Liver (tissue), 8 donors: ENCODE measurements at regions not wholly inside any gene's neighbourhood (a gene's known extent, or its start where the extent isn't known, plus 50 kb on each side); places are given as distances from the start of the nearest gene placed in this dataset.

ENCODE experiments used
- DNase-seq: peaks from one replicate; pipeline ENCODE4 v3.0.0-alpha.2; 2017; ENCODE audit warnings: low spot score
- H3K27ac ChIP-seq, 2 donors: one replicate each; pipeline ENCODE4 v1.7.0; 2013; ENCODE audit warnings: inconsistent platforms in 2 of 2, low read length in 2 of 2, control low read depth in 1 of 2, low read depth in 1 of 2, mild to moderate bottlenecking in 1 of 2
- H3K27me3 ChIP-seq, 4 donors: one replicate each; pipeline versions ENCODE4 v1.6.1 to v1.7.0; 2013; ENCODE audit warnings: low read length in 3 of 4, inconsistent platforms in 1 of 4, mild to moderate bottlenecking in 1 of 4, moderate library complexity in 1 of 4; ENCODE audit not compliant: control insufficient read depth in 4 of 4, insufficient read depth in 4 of 4
- H3K36me3 ChIP-seq, 4 donors: one replicate each; pipeline versions ENCODE4 v1.6.1 to v1.7.0; 2013; ENCODE audit warnings: low read length in 3 of 4, mild to moderate bottlenecking in 3 of 4, low read depth in 1 of 4, moderate library complexity in 1 of 4; ENCODE audit not compliant: control insufficient read depth in 4 of 4, insufficient read depth in 3 of 4
- H3K4me1 ChIP-seq, 4 donors: one replicate each; pipeline versions ENCODE4 v1.6.1 to v1.7.0; 2013; ENCODE audit warnings: low read length in 3 of 4, mild to moderate bottlenecking in 3 of 4, moderate library complexity in 1 of 4; ENCODE audit not compliant: control insufficient read depth in 4 of 4, insufficient read depth in 4 of 4
- H3K4me3 ChIP-seq, 3 donors: one replicate each; pipeline versions ENCODE4 v1.6.1 to v1.7.0; 2013; ENCODE audit warnings: low read length in 3 of 3, control low read depth in 1 of 3, low read depth in 1 of 3, mild to moderate bottlenecking in 1 of 3
- H3K9ac ChIP-seq, 2 donors: one replicate each; pipeline ENCODE4 v1.7.0; 2013; ENCODE audit warnings: low read length in 2 of 2, mild to moderate bottlenecking in 2 of 2, moderate library complexity in 2 of 2, control low read depth in 1 of 2, low read depth in 1 of 2
- H3K9me3 ChIP-seq, 4 donors: one replicate each; pipeline versions ENCODE4 v1.6.1 to v1.7.0; 2013; ENCODE audit warnings: low read length in 3 of 4; ENCODE audit not compliant: control insufficient read depth in 4 of 4
- CTCF ChIP-seq: fragments of 150-350 bp; IDR thresholded peaks from 2 replicates; pipeline ENCODE4 v1.5.1; 2017; ENCODE audit warnings: improper control_type of control experiment, low read depth, low read length; ENCODE audit not compliant: missing input control
- EGR1 ChIP-seq, 2 donors: IDR thresholded peaks; 2 replicates each; pipeline ENCODE4 v1.6.1; 2016 to 2018; ENCODE audit warnings: antibody characterized with exemption in 2 of 2, low read depth in 2 of 2
- FOXA1 ChIP-seq: IDR thresholded peaks from 2 replicates; pipeline ENCODE4 v1.6.1; 2016; ENCODE audit warnings: antibody characterized with exemption
- FOXA2 ChIP-seq: IDR thresholded peaks from 2 replicates; pipeline ENCODE4 v1.6.1; 2016; ENCODE audit warnings: antibody characterized with exemption
- GABPA ChIP-seq, 2 donors: IDR thresholded peaks in 1 of 2; conservative IDR thresholded peaks in 1 of 2; 2 replicates each; pipeline ENCODE4 v1.6.1; 2016; ENCODE audit warnings: antibody characterized with exemption in 2 of 2, mild to moderate bottlenecking in 1 of 2, moderate library complexity in 1 of 2
- HNF4A ChIP-seq, 2 donors: conservative IDR thresholded peaks; 2 replicates each; pipeline ENCODE4 v1.6.1; 2016; ENCODE audit warnings: antibody characterized with exemption in 2 of 2, mild to moderate bottlenecking in 2 of 2
- HNF4G ChIP-seq: IDR thresholded peaks from 2 replicates; pipeline ENCODE4 v1.6.1; 2016; ENCODE audit warnings: antibody characterized with exemption
- JUND ChIP-seq, 2 donors: IDR thresholded peaks; 2 replicates each; pipeline ENCODE4 v1.6.1; 2016; ENCODE audit warnings: antibody characterized with exemption in 2 of 2
- NR2F2 ChIP-seq: IDR thresholded peaks from 2 replicates; pipeline ENCODE4 v1.6.1; 2016; ENCODE audit warnings: antibody characterized with exemption
- RAD21 ChIP-seq, 2 donors: IDR thresholded peaks; 2 replicates each; pipeline ENCODE4 v1.6.1; 2016; ENCODE audit warnings: antibody characterized with exemption in 2 of 2, mild to moderate bottlenecking in 2 of 2
- RXRA ChIP-seq, 2 donors: IDR thresholded peaks; 2 replicates each; pipeline ENCODE4 v1.6.1; 2017 to 2018; ENCODE audit warnings: antibody characterized with exemption in 2 of 2, mild to moderate bottlenecking in 1 of 2
- SP1 ChIP-seq: IDR thresholded peaks from 2 replicates; pipeline ENCODE4 v1.6.1; 2018; ENCODE audit warnings: antibody characterized with exemption, mild to moderate bottlenecking
- TAF1 ChIP-seq: conservative IDR thresholded peaks from 2 replicates; pipeline ENCODE4 v1.6.1; 2016; ENCODE audit warnings: antibody characterized with exemption, mild to moderate bottlenecking
- YY1 ChIP-seq: IDR thresholded peaks from 2 replicates; pipeline ENCODE4 v1.6.1; 2016; ENCODE audit warnings: antibody characterized with exemption, mild to moderate bottlenecking
- ZBTB33 ChIP-seq: IDR thresholded peaks from 2 replicates; pipeline ENCODE4 v1.6.1; 2016; ENCODE audit warnings: antibody characterized with exemption
- WGBS: extraction: QIAGEN DNeasy Blood & Tissue Kit; methylation state at CpG from one replicate; pipeline ENCODE4 v1.1.7; 2013; 5-methylcytosine and 5-hydroxymethylcytosine counted together
- TF ChIP-seq, protein P1 (sequence below): IDR thresholded peaks from 2 replicates; pipeline ENCODE4 v1.6.1; 2016; ENCODE audit warnings: antibody characterized with exemption
- TF ChIP-seq, protein P2 (sequence below): IDR thresholded peaks from 2 replicates; pipeline ENCODE4 v1.6.1; 2016; ENCODE audit warnings: antibody characterized with exemption, mild to moderate bottlenecking
- TF ChIP-seq, protein P3 (sequence below): IDR thresholded peaks from 2 replicates; pipeline ENCODE4 v1.6.1; 2016; ENCODE audit warnings: antibody characterized with exemption
- donor health status: healthy.
- donor health status: healthy.
- donor health status: healthy.
- donor health status: healthy.
- donor health status: healthy.

GRCh38 chr1:82494117-82494516 is 693.4 kb downstream of the ADGRL2 start:
- Histone ChIP-seq H3K36me3 (no peaks in the 10 kb centered on the region), H3K9ac (no peak overlapping the region), H3K27ac (no peak overlapping the region), H3K27me3 (no peaks in the 10 kb centered on the region), H3K9me3 (peaks cover 2 to 16% (median 5%) of the 10 kb centered on the region in 4 donors), H3K4me3 (no peak overlapping the region), H3K4me1 (no peaks in the 10 kb centered on the region)
- WGBS = 96% methylated on average over 3 of the region's 3 CpGs
- TF ChIP-seq, protein P1, sequence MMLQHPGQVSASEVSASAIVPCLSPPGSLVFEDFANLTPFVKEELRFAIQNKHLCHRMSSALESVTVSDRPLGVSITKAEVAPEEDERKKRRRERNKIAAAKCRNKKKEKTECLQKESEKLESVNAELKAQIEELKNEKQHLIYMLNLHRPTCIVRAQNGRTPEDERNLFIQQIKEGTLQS = no peak
- TF ChIP-seq HNF4A (conservative IDR thresholded peaks at IDR 0.05) (no peak), SP1 (no peak), CTCF (no peak), RAD21 (IDR thresholded peaks at IDR 0.05) (no peak), FOXA1 (no peak), EGR1 (IDR thresholded peaks at IDR 0.05; ENCODE audit: low read depth in 2 of 2) (no peak), FOXA2 (no peak), NR2F2 (no peak), YY1 (no peak), TAF1 (no peak), ZBTB33 (no peak), RXRA (IDR thresholded peaks at IDR 0.05) (no peak), HNF4G (no peak), JUND (IDR thresholded peaks at IDR 0.05) (no peak), GABPA (IDR thresholded peaks at IDR 0.05 in 1 of 2, conservative IDR thresholded peaks at IDR 0.05 in 1 of 2) (no peak)
- TF ChIP-seq, protein P2, sequence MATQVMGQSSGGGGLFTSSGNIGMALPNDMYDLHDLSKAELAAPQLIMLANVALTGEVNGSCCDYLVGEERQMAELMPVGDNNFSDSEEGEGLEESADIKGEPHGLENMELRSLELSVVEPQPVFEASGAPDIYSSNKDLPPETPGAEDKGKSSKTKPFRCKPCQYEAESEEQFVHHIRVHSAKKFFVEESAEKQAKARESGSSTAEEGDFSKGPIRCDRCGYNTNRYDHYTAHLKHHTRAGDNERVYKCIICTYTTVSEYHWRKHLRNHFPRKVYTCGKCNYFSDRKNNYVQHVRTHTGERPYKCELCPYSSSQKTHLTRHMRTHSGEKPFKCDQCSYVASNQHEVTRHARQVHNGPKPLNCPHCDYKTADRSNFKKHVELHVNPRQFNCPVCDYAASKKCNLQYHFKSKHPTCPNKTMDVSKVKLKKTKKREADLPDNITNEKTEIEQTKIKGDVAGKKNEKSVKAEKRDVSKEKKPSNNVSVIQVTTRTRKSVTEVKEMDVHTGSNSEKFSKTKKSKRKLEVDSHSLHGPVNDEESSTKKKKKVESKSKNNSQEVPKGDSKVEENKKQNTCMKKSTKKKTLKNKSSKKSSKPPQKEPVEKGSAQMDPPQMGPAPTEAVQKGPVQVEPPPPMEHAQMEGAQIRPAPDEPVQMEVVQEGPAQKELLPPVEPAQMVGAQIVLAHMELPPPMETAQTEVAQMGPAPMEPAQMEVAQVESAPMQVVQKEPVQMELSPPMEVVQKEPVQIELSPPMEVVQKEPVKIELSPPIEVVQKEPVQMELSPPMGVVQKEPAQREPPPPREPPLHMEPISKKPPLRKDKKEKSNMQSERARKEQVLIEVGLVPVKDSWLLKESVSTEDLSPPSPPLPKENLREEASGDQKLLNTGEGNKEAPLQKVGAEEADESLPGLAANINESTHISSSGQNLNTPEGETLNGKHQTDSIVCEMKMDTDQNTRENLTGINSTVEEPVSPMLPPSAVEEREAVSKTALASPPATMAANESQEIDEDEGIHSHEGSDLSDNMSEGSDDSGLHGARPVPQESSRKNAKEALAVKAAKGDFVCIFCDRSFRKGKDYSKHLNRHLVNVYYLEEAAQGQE = no peak
- TF ChIP-seq, protein P3, sequence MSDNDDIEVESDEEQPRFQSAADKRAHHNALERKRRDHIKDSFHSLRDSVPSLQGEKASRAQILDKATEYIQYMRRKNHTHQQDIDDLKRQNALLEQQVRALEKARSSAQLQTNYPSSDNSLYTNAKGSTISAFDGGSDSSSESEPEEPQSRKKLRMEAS = no peak
- no peak for DNase-seq

DNA sequence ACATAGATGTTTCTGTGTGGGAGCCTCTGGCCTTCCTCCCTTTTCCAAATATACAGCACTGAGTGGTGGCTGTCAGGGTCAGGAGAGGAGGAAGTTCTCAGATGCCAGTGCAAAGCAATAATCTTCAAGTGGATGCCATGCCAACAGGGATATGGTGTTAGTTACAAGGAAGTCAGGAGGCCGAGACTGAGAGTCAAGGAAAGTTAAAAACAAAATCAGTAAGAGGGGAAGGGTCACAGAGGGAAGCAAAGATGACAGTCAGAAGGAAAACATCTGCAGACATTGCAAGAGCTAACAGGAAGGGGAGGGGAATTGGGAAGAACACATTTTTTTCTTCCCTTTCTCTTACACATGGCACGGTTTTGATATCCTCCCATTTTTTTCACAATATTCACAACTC is 691.4 kb downstream of the ADGRL2 start:
- no peak overlapping the region for H3K4me3 ChIP-seq
- H3K9ac ChIP-seq = no peak overlapping the region
- peaks cover 2 to 16% (median 5%) of the 10 kb centered on the region in 4 donors for H3K9me3 ChIP-seq
- no peaks in the 10 kb centered on the region for H3K4me1 ChIP-seq
- no peaks in the 10 kb centered on the region for H3K36me3 ChIP-seq
- H3K27me3 ChIP-seq = no peaks in the 10 kb centered on the region
- 79% methylated on average over 2 of the region's 2 CpGs for whole genome bisulfite sequencing
- H3K27ac ChIP-seq = no peak overlapping the region
- no peak for DNase-seq
- no peak for TF ChIP-seq RAD21 (IDR thresholded peaks at IDR 0.05)
- TF ChIP-seq, protein P3 = no peak
- no peak for TF ChIP-seq FOXA1
- TF ChIP-seq, protein P2 = no peak
- no peak for TF ChIP-seq HNF4G
- TF ChIP-seq, protein P1 = no peak
- TF ChIP-seq NR2F2 = peak; percentile 30
